Body of pancreas (tissue), 4 donors: ENCODE measurements at regions not wholly inside any gene's neighbourhood (a gene's known extent, or its start where the extent isn't known, plus 50 kb on each side); places are given as distances from the start of the nearest gene placed in this dataset.

Experiments
- POLR2A ChIP-seq, 3 donors: fragments of 450-650 bp; IDR thresholded peaks; one replicate each; pipeline ENCODE4 v1.6.1; 2016; ENCODE audit warnings: antibody characterized with exemption in 3 of 3, mild to moderate bottlenecking in 2 of 3
- TF ChIP-seq, protein P1 (sequence below), 7 experiments: fragments of 450-650 bp in 4 of 7; fragments of 200-600 bp in 3 of 7; sonication (generic) in 3 of 7; IDR thresholded peaks; one replicate each; pipeline ENCODE4 v1.5.1; 2016 to 2019; ENCODE audit warnings: antibody characterized with exemption in 7 of 7

DNA sequence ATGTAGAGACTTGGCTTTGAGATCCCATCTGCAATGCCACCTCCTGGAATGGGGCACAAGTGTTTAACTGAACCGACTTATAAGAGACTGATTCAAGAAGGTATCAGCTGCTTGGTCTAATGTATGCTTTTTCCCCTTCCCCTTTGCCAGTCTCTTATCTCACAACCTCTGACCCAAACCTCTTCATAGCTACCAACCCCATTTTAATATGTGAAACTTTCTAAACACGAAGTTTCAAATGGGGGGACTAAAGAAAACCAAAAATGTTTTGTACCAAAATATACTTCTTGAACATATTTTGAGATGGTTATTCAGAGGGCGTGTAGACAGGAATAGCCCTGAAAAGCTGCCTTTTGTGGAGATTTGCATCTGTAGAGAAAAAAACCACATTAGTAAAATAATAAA lies 73.1 kb downstream of the OXSM start:
- TF ChIP-seq, protein P1, sequence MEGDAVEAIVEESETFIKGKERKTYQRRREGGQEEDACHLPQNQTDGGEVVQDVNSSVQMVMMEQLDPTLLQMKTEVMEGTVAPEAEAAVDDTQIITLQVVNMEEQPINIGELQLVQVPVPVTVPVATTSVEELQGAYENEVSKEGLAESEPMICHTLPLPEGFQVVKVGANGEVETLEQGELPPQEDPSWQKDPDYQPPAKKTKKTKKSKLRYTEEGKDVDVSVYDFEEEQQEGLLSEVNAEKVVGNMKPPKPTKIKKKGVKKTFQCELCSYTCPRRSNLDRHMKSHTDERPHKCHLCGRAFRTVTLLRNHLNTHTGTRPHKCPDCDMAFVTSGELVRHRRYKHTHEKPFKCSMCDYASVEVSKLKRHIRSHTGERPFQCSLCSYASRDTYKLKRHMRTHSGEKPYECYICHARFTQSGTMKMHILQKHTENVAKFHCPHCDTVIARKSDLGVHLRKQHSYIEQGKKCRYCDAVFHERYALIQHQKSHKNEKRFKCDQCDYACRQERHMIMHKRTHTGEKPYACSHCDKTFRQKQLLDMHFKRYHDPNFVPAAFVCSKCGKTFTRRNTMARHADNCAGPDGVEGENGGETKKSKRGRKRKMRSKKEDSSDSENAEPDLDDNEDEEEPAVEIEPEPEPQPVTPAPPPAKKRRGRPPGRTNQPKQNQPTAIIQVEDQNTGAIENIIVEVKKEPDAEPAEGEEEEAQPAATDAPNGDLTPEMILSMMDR (IDR thresholded peaks at IDR 0.05) = no peak
- no peak for TF ChIP-seq POLR2A (IDR thresholded peaks at IDR 0.05)
